ENCODE measurements at regions not wholly inside any gene's neighbourhood (a gene's known extent, or its start where the extent isn't known, plus 50 kb on each side); places are given as distances from the start of the nearest gene placed in this dataset.

- TF ChIP-seq CTCF (optimal IDR thresholded peaks at IDR 0.05 in 1 of 3, IDR thresholded peaks at IDR 0.05 in 1 of 3, conservative IDR thresholded peaks at IDR 0.05 in 1 of 3; ENCODE audit: extremely low read depth in 1 of 3, insufficient read depth in 2 of 3, low read length in 3 of 3) (no peak), EZH2 (IDR thresholded peaks at IDR 0.05; ENCODE audit: low read length) (no peak)
Measured at GRCh38 chr12:68505970-68506369, 104.7 kb upstream of the RAP1B start.

Data from keratinocyte (primary cell).